Mucosa of descending colon (tissue), 3 donors: ENCODE measurements at regions not wholly inside any gene's neighbourhood (a gene's known extent, or its start where the extent isn't known, plus 50 kb on each side); places are given as distances from the start of the nearest gene placed in this dataset.

Experiments used
- ATAC-seq: fragments of 200-7000 bp; cut with Tn5 transposase; one replicate; pipeline ENCODE4 v1.9.1; 2020; ENCODE audit warnings: mild to moderate bottlenecking, moderate library complexity
- DNase-seq, 3 donors: peaks; one replicate each; pipeline ENCODE4 v3.0.0-alpha.2; 2020
- H3K36me3 ChIP-seq: fragments of 200-600 bp; one replicate; pipeline ENCODE4 v1.8.0; 2021; ENCODE audit warnings: low read depth, mild to moderate bottlenecking
- H3K4me1 ChIP-seq: fragments of 200-600 bp; one replicate; pipeline ENCODE4 v1.8.0; 2021; ENCODE audit warnings: low read depth, mild to moderate bottlenecking
- H3K4me3 ChIP-seq: fragments of 200-600 bp; one replicate; pipeline ENCODE4 v1.8.0; 2021; ENCODE audit warnings: mild to moderate bottlenecking
- H3K9me3 ChIP-seq: fragments of 200-600 bp; one replicate; pipeline ENCODE4 v1.8.0; 2021; ENCODE audit warnings: mild to moderate bottlenecking
- intact Hi-C, 2 donors: fragments of 100-400 bp; cut with DNase I in 1 of 2; cut with micrococcal nuclease in 1 of 2; formaldehyde crosslinking; loops; one replicate each; pipeline versions ENCODE4 v1.11.0 to v1.11.1; 2022; cut with DNase I, micrococcal nuclease
- TF ChIP-seq, protein P1 (sequence below): fragments of 200-600 bp; IDR thresholded peaks from one replicate; pipeline ENCODE4 v1.8.0; 2022; ENCODE audit warnings: antibody characterized with exemption, mild to moderate bottlenecking
- donor health status: DM: no; HTN: no; CAD: no; lungs with moderate emphysema.
- donor health status: DM: no; HTN: no; CAD: no.
- donor health status: DM: no; HTN: yes; CAD: no.

DNA sequence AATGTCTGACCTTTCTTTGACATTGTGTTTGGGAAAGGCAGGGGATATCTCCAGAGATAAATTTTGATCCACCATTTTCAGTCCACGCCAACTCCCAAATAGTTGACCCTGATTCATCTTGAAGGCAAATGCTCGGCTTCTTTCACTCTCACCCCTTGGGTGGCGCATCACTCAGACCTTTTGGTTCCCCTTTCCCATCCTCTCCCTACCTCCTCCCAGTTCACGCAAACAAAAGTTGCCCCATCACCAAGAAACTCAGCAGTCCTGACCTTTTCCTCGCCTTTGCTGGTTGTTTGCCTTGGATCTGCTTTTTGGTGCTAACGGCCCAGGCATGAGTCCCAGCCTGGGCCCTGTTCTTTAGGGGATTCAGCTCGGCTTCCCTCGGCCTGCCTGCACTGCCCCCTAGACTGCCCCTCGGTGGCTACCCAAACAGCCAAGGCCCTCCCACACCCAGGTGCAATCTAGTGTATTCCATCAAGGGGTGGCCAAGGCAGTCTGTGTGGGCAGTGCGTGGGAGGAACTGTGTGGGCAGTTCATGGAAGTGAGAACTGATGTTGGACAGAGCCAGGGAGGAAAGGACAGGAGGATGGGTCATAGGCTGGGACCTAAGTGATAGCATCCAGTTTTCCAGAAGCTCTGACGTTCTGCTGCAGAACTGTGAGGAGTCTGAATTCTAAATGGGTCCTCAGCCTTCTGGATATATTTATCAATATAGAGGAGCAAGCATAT, 255.7 kb downstream of the DLEU7 start:
- TF ChIP-seq, protein P1, sequence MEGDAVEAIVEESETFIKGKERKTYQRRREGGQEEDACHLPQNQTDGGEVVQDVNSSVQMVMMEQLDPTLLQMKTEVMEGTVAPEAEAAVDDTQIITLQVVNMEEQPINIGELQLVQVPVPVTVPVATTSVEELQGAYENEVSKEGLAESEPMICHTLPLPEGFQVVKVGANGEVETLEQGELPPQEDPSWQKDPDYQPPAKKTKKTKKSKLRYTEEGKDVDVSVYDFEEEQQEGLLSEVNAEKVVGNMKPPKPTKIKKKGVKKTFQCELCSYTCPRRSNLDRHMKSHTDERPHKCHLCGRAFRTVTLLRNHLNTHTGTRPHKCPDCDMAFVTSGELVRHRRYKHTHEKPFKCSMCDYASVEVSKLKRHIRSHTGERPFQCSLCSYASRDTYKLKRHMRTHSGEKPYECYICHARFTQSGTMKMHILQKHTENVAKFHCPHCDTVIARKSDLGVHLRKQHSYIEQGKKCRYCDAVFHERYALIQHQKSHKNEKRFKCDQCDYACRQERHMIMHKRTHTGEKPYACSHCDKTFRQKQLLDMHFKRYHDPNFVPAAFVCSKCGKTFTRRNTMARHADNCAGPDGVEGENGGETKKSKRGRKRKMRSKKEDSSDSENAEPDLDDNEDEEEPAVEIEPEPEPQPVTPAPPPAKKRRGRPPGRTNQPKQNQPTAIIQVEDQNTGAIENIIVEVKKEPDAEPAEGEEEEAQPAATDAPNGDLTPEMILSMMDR, result no peak
- Histone ChIP-seq H3K9me3 (no peaks in the 10 kb centered on the region), H3K4me1 (no peaks in the 10 kb centered on the region), H3K4me3 (no peak overlapping the region), H3K36me3 (no peaks in the 10 kb centered on the region)
- intact Hi-C loops, result no loop called here
- no peak for ATAC-seq
- DNase-seq, result no peak

DNA sequence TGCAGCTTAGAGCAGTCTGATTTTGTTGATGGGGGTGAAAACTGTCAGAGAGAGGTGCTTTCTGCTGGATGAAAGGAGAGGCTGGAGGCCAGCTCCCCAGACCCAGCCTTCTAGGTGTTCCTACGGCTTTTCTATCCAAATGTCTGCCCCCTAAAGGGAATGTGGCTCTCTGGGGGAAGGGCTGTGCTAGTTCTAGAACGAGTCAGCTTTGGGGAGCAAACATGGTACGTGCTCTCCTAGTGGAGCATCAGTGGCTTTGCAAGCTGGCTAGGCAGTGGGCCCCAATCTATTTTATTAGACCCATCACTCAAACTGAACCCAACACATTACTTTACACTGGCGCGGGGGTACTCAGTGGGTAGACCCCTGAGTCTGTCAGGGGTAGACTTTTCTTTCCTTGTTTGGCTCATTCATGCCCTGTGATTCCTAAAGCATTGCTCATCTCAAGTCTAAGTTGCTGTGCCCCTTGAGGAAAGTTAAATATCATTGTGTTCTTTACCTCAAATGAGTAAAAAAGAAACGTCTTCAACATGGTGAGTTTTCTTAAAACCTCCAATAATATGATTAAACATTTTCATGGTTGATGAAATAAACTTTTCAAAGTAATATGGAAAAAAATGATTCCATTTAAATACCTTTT, 254.9 kb downstream of the DLEU7 start:
- ATAC-seq (no peak), DNase-seq (no peak)
- no peaks in the 10 kb centered on the region for H3K36me3 ChIP-seq
- no peak overlapping the region for H3K4me3 ChIP-seq
- TF ChIP-seq, protein P1, result no peak
- no peaks in the 10 kb centered on the region for H3K4me1 ChIP-seq
- H3K9me3 ChIP-seq, result no peaks in the 10 kb centered on the region
- intact Hi-C loops, result no loop called here

DNA sequence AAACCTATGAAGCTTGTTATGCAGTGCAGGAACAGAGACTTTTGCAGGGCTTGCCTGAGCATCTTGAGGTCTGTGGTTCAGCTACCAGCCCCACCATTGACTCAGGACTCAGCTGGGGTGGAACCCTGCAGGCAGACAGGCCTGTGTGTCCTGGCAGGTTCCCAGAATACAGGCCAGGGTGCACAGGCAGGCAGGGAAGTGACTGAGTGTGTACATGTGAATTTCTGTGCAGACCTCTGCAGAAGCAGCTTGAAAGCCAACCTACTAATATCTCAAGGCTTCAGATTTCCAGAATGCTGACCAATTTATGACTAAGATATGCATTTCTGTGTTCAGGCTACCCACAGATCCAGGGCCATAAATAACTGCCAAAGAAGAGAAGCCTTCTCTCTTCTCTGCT, 254.4 kb downstream of the DLEU7 start:
- H3K36me3 ChIP-seq, result no peaks in the 10 kb centered on the region
- intact Hi-C loops, result no loop called here
- TF ChIP-seq, protein P1, result no peak
- ATAC-seq, result no peak
- no peaks in the 10 kb centered on the region for H3K9me3 ChIP-seq
- H3K4me1 ChIP-seq, result no peaks in the 10 kb centered on the region
- no peak for DNase-seq
- no peak overlapping the region for H3K4me3 ChIP-seq

DNA sequence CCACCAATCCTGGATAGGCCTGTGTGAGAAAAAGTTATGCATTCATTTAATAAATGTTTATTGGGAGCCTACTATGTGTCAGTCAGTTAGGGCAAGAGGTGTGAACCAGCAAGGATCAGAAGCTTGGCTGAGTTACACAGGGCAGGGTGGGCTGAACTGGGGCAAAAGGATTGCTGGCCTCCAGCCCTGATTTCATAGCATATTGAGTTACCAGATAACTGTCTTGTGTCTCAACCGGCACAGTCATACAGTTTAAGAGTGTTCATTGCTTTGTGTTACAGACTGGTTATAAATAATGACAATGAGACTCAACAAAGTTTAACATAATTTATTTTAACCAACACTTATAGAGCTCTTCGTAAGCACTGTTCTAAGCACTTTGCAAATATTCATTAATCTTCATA, 253.8 kb downstream of the DLEU7 start:
- peak; percentile 34 for ATAC-seq
- DNase-seq, result no peak
- TF ChIP-seq, protein P1, result no peak

DNA sequence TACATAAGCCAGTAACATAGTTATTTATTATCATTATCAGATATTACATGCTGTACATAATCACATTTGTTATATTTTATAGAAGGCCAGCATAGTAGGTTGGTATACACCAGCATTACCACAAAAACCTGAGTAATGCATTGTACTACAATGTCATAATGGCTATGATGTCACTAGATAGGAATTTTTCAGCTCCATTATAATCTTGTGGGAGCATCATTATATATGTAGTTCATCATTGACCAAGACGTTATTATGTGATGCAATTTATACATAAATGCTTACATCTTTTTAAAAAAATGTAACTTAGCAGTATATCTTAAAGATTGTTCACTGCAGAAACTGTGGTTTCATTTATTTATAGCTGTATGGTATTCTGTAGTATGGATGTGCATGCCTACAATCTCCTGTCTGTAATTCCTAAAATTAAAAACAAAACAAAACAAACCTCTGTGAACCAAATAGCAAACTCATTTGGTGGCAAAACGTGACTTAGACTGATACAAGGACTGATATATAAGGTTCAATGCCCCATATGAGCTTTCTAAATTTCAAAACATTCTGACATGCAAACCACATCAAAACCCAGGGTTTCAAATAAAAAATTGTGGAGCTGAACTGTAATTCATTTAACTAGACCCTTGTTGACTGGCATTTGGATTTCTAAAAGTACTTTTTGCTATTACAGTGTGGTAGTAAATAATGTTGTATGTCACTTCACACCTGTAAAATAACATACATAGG, 250.9 kb downstream of the DLEU7 start:
- no peaks in the 10 kb centered on the region for H3K4me1 ChIP-seq
- TF ChIP-seq, protein P1, result no peak
- H3K4me3 ChIP-seq, result no peak overlapping the region
- no peaks in the 10 kb centered on the region for H3K9me3 ChIP-seq
- no peak for DNase-seq
- intact Hi-C loops, result no loop called here
- no peak for ATAC-seq
- no peaks in the 10 kb centered on the region for H3K36me3 ChIP-seq

More for the DNA sequence above, 253.8 kb downstream of the DLEU7 start:
- Histone ChIP-seq H3K36me3 (no peaks in the 10 kb centered on the region), H3K9me3 (no peaks in the 10 kb centered on the region), H3K4me1 (no peaks in the 10 kb centered on the region), H3K4me3 (no peak overlapping the region)
- intact Hi-C loops, result no loop called here
